ENCODE measurements at regions not wholly inside any gene's neighbourhood (a gene's known extent, or its start where the extent isn't known, plus 50 kb on each side); places are given as distances from the start of the nearest gene placed in this dataset.
"Not testable (repeated sequence)": the region's sequence is repeated elsewhere in the genome, so short reads cannot be mapped to it uniquely, and the experiment has no call there.

GRCh38 chr10:21122907-21123306 lies 225.8 kb upstream of the NEBL start:
- no peak for DNase-seq

GRCh38 chr10:21121822-21122221 lies 224.7 kb upstream of the NEBL start:
- DNase-seq = not testable (repeated sequence)

DNA sequence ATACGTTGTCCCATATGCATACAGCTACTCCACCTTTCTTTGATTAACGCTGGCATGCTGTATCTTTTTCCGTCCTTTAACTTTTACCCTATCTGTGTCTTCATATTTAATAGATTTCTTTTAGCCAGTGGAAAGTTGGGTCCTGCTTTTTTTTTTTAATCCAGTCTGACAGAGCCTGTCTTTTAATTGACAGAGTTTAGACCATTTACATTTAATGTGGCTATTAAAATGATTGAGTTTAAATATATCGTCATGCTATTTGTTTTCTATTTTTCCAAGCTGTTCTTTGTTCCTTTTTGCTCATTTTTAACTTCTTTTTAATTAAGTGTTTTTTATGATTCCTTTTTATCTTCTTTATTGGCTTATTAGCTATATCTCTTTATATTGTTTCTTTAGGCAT lies 217.6 kb upstream of the NEBL start:
- no peak for DNase-seq

GRCh38 chr10:21110358-21110757 lies 213.2 kb upstream of the NEBL start:
- DNase-seq = no peak

GRCh38 chr10:21106931-21107330 lies 209.8 kb upstream of the NEBL start:
- DNase-seq = not testable (repeated sequence)

DNA sequence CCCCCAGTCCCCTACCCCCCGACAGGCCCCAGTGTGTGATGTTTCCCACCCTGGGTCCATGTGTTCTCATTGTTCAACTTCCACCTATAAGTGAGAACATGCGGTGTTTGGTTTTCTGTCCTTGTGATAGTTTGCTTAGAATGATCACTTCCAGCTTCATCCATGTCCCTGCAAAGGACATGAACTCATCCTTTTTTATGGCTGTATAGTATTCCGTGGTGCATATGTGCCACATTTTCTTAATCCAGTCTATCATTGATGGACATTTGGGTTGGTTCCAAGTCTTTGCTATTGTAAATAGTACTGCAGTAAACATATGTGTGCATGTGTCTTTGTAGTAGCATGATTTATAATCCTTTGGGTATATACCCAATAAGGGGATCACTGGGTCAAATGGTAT lies 208.2 kb upstream of the NEBL start:
- not testable (repeated sequence) for DNase-seq

DNA sequence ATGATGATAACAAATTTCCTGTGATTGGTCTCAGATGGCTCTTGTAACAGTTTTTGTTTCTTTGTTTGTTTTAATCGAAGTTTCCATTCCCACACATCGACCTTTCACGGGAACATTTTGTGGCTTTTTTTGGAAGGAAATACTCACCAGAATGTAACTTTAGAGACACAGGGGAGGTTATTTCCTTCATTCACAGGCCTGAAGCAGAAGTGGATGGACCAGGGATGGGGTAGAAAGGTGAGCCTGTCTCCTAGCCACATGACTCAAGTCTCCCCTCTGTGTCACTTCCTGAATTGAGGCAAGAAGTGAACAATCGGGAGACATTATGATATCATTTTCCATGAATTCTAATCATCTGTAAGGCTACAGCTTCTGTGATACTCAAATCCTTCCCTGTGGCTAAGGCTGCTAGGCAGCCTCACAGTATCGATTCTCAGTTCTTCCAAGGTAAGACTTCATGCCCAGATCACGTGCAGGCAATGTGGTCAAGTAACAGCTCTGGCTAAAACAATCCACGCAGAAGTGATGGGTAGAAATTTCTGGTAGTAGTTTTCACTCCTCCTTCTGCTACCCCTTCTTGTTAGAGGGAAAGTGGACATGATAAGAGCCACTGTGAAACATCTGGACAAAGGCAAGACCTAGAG lies 203.9 kb upstream of the NEBL start:
- DNase-seq = no peak

GRCh38 chr10:21100190-21100589 lies 203.1 kb upstream of the NEBL start:
- DNase-seq = no peak

- no peak for DNase-seq
Measured at GRCh38 chr10:21099291-21100062, 202.4 kb upstream of the NEBL start.

DNA sequence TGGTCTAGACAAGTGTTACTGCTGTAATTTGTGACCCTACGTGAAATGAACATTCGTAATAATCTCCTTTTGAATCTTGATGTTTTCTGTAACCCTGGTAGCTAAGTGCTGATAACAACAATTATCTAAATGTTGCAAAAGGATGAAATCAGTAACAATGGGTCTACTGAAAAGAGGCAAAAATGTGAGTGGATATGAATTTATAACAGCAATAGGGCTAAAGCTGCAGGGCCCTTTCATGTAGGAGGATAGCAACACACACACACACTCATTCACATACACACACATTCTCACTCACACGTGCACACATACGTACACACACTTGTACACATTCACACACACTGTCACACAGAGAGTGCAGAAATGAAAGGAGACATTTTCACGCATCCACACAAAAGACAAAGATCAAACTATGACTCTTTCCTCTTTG lies 200.8 kb upstream of the NEBL start:
- no peak for DNase-seq

GRCh38 chr10:21095494-21096055 lies 198.5 kb upstream of the NEBL start:
- DNase-seq = no peak

DNA sequence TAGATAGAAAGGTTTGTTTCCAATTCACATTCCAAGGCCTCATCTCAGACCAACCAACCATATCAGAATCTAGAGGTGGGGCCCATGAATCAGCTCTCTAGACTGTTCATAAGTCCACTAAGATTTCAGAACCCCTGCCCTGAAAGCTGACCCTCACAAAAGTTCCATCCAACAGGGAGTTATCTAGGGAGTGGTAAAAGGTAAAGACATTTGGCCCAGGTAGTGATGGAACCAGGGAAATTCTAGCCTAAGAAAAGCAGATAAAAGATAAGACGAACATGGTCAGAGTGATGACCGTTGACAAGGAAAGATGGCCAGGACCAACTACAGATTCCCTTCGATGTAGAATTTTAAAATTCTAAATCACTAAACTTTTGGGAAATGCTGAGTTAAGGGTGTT lies 198.0 kb upstream of the NEBL start:
- DNase-seq = no peak

- DNase-seq = no peak
Measured at GRCh38 chr10:21092683-21093524, 195.8 kb upstream of the NEBL start.

- DNase-seq = no peak
Measured at GRCh38 chr10:21090609-21091082, 193.5 kb upstream of the NEBL start.

- DNase-seq = no peak
Measured at GRCh38 chr10:21087476-21087875, 190.4 kb upstream of the NEBL start.

DNA sequence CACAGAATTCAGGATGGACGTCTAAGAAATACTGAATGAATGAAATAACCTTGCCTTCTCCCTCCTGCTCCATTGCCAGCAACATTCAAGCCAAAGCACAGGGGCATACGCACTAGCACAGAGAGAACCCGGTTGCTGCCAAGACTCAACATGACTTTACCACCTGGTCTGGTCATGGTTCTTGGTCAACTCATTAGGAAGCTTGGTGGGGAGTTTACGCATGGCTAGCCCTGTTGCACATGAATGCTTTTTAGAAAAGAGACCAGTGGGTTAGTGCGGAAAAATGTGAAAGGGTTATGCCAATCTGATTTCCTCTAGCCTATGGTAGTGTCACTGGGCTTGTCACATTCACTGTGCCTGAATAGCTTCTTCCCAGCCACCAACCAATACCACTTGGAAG lies 187.6 kb upstream of the NEBL start:
- no peak for DNase-seq

DNA sequence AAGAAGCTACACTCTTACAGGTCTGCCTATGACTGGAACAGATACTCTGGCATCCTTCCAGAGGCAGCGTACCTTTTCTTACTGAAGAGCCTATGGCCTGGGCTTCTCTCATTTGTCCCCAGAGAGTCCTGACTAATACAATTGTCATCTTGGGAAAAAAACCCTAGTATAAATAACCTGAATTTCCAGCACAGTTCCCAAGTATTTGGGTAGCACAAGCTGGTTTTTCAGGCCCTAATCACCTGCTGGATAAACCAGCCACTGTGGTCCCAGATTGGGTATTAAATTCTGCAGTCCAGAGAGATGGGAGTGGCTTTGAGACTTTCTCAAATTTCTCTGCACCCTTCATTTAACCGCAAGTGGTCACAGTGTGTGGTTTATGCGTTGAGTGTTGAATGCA lies 186.8 kb upstream of the NEBL start:
- DNase-seq = no peak

DNA sequence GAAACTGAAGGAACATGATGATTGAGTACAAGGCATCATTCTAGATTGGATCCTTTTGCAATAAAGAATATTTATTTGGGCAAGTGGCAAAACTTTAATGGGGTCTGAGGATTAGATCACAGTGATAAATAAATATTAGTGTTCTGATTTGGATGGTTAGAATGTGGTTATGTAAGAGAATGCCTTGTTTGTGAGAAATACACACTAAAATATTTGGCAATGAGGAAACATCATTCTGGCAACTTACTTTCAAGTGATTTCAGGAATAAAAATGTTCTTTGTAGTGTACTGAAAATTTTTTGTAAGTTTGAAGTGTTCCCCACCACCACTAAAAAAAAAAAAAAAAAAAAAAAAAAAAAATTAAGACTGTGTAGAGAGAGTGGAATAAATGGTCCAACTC lies 185.1 kb upstream of the NEBL start:
- no peak for DNase-seq

- DNase-seq = no peak
Measured at GRCh38 chr10:21080261-21080660, 183.2 kb upstream of the NEBL start.

DNA sequence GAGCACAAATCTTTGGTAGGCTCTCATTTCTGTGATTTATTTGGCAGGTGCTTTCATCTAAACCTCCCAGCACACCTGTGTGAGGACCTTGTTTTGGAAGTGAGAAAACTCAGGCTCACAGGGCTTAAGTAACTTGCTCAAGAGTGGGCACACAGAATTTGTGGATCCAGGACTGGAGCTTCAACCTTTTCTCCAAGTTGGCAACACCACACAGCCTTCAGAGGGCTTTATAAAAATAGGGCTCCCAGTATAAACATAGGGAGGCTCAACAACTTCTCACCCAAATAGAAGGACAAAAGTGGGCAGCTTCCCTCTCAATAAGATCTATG lies 182.2 kb upstream of the NEBL start:
- no peak for DNase-seq

DNA sequence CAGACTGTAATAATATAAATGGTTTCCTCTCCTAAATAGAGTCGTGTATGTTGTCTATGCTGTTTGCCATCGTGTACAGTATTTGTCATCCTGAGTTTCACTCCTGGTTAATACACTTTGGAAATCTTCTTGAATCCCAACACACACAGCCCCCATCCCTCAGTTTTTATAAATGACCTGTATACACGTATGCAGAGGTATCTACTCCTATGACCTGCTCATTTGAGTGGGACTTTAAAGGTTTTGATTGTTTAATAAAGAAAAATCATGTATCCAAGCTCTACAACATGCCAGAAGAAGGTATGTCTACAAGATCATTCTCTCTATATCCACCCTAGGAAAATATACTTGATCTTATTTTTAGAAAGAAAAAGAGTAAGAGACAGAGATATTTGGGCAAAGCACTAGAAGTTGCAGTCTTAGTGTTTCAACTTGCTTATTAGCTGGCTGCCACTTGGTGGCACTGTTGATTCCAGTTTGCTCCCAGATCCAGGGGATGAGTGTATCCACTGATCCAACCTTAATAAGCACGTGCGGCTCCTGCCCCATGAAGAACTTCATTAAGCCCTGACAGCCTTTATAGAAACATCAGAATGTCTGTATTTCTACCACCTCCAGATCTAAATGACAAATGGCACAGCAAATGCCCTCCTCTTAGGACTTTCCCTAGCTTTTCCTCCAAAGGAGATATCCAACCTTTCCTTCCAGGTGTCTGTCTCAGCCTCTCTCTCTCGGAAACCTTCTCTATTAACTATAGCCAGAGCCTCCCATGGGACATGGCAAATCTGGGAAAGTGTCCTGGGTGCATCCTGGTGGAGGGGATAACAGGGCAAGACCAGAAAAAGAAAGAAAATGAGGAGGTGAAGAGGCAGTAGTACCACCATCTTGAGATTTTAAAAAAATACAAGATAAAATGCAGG lies 181.6 kb upstream of the NEBL start:
- DNase-seq = no peak

- DNase-seq = no peak
Measured at GRCh38 chr10:21077681-21078080, 180.6 kb upstream of the NEBL start.
